ENCODE measurements at regions not wholly inside any gene's neighbourhood (a gene's known extent, or its start where the extent isn't known, plus 50 kb on each side); places are given as distances from the start of the nearest gene placed in this dataset.

DNA sequence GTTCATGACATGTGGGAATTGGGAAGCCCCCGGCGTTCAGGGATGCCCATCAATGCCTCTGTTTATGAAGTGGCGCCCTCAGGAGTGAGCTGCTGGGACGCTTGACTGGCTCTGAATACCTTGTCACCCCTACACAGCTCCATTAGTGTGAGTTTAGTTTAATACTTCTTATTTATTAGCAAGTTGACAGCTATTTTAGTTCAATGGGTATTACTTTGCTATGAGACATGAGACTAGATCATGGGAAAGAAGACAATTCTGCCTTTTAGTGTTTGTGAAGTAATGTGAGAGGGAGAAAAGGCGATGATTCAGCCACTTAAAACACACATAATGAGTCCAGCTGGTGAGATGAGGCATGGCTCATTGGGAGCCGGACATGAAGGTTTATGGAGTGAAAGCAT lies 678.5 kb downstream of the NR2F2 start:
- no peak for TF ChIP-seq ZNF221 (tag by site-specific recombination; IDR thresholded peaks at IDR 0.05; ENCODE audit: borderline replicate concordance)
- no peak for TF ChIP-seq ZNF350 (tag by site-specific recombination; IDR thresholded peaks at IDR 0.05)
- TF ChIP-seq, protein P1, sequence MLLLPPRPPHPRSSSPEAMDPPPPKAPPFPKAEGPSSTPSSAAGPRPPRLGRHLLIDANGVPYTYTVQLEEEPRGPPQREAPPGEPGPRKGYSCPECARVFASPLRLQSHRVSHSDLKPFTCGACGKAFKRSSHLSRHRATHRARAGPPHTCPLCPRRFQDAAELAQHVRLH (tag by site-specific recombination; IDR thresholded peaks at IDR 0.05), result no peak
- no peak for TF ChIP-seq HOXD13 (CRISPR knock-in tag; IDR thresholded peaks at IDR 0.05; ENCODE audit: borderline replicate concordance)
- TF ChIP-seq ZNF776 (tag by site-specific recombination; IDR thresholded peaks at IDR 0.05; ENCODE audit: borderline replicate concordance), result no peak
- TF ChIP-seq, protein P2, sequence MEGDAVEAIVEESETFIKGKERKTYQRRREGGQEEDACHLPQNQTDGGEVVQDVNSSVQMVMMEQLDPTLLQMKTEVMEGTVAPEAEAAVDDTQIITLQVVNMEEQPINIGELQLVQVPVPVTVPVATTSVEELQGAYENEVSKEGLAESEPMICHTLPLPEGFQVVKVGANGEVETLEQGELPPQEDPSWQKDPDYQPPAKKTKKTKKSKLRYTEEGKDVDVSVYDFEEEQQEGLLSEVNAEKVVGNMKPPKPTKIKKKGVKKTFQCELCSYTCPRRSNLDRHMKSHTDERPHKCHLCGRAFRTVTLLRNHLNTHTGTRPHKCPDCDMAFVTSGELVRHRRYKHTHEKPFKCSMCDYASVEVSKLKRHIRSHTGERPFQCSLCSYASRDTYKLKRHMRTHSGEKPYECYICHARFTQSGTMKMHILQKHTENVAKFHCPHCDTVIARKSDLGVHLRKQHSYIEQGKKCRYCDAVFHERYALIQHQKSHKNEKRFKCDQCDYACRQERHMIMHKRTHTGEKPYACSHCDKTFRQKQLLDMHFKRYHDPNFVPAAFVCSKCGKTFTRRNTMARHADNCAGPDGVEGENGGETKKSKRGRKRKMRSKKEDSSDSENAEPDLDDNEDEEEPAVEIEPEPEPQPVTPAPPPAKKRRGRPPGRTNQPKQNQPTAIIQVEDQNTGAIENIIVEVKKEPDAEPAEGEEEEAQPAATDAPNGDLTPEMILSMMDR (tag by site-specific recombination; IDR thresholded peaks at IDR 0.05), result no peak
- TF ChIP-seq, protein P3, sequence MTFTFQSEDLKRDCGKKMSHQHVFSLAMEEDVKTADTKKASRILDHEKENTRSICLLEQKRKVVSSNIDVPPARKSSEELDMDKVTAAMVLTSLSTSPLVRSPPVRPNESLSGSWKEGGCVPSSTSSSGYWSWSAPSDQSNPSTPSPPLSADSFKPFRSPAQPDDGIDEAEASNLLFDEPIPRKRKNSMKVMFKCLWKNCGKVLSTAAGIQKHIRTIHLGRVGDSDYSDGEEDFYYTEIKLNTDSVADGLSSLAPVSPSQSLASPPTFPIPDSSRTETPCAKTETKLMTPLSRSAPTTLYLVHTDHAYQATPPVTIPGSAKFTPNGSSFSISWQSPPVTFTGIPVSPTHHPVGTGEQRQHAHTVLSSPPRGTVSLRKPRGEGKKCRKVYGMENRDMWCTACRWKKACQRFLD (tag by site-specific recombination; IDR thresholded peaks at IDR 0.05), result no peak
- no peak for TF ChIP-seq MZF1 (tag by site-specific recombination; IDR thresholded peaks at IDR 0.05; ENCODE audit: borderline replicate concordance)
- TF ChIP-seq ZNF311 (tag by site-specific recombination; IDR thresholded peaks at IDR 0.05; ENCODE audit: borderline replicate concordance), result no peak
- TF ChIP-seq ZNF473 (tag by site-specific recombination; IDR thresholded peaks at IDR 0.05), result no peak
- TF ChIP-seq, protein P4, sequence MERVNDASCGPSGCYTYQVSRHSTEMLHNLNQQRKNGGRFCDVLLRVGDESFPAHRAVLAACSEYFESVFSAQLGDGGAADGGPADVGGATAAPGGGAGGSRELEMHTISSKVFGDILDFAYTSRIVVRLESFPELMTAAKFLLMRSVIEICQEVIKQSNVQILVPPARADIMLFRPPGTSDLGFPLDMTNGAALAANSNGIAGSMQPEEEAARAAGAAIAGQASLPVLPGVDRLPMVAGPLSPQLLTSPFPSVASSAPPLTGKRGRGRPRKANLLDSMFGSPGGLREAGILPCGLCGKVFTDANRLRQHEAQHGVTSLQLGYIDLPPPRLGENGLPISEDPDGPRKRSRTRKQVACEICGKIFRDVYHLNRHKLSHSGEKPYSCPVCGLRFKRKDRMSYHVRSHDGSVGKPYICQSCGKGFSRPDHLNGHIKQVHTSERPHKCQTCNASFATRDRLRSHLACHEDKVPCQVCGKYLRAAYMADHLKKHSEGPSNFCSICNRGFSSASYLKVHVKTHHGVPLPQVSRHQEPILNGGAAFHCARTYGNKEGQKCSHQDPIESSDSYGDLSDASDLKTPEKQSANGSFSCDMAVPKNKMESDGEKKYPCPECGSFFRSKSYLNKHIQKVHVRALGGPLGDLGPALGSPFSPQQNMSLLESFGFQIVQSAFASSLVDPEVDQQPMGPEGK (tag by site-specific recombination; IDR thresholded peaks at IDR 0.05), result no peak

Data from HEK293 (cell line).